Ovary (tissue), 3 donors: ENCODE measurements at regions not wholly inside any gene's neighbourhood (a gene's known extent, or its start where the extent isn't known, plus 50 kb on each side); places are given as distances from the start of the nearest gene placed in this dataset.

Source experiments
- CTCF ChIP-seq, 3 donors: fragments of 450-650 bp in 2 of 3; fragments of 200-600 bp in 1 of 3; IDR thresholded peaks; one replicate each; pipeline versions ENCODE4 v1.5.1 to v1.8.0; 2016 to 2022; ENCODE audit warnings: antibody characterized with exemption in 3 of 3, mild to moderate bottlenecking in 1 of 3
- POLR2A ChIP-seq: fragments of 450-650 bp; IDR thresholded peaks from one replicate; pipeline ENCODE4 v1.6.1; 2017; ENCODE audit warnings: antibody characterized with exemption, mild to moderate bottlenecking, moderate library complexity
- donor health status: DM: no; HTN: no; CAD: no.

- no peak for TF ChIP-seq CTCF (IDR thresholded peaks at IDR 0.05)
- TF ChIP-seq POLR2A = no peak
These were observed 708.8 kb upstream of the CHRM3 start for GRCh38 chr1:238677567-238677966.
